Right cardiac atrium (tissue), 5 donors: ENCODE measurements at regions not wholly inside any gene's neighbourhood (a gene's known extent, or its start where the extent isn't known, plus 50 kb on each side); places are given as distances from the start of the nearest gene placed in this dataset.

ENCODE experiments used
- ATAC-seq, 2 donors: fragments of 200-7000 bp; cut with Tn5 transposase; one replicate each; pipeline versions ENCODE4 v1.8.0 to v1.9.1; 2020; ENCODE audit warnings: moderate library complexity in 2 of 2, mild to moderate bottlenecking in 1 of 2
- DNase-seq, 3 donors: peaks; one replicate each; pipeline ENCODE4 v3.0.0-alpha.2; 2020
- H3K27ac ChIP-seq: one replicate; pipeline ENCODE4 v1.5.1; 2013; ENCODE audit warnings: mild to moderate bottlenecking, low read length, control low read depth, moderate library complexity
- H3K27me3 ChIP-seq: one replicate; pipeline ENCODE4 v1.6.1; 2013; ENCODE audit not compliant: control insufficient read depth, insufficient read depth
- H3K4me1 ChIP-seq: one replicate; pipeline ENCODE4 v1.6.1; 2013; ENCODE audit warnings: low read length; ENCODE audit not compliant: control insufficient read depth, insufficient read depth
- H3K4me3 ChIP-seq: one replicate; pipeline ENCODE4 v1.5.1; 2013; ENCODE audit warnings: low read length, control low read depth
- H3K9me3 ChIP-seq: one replicate; pipeline ENCODE4 v1.6.1; 2013; ENCODE audit warnings: low read length; ENCODE audit not compliant: control insufficient read depth
- WGBS: extraction: QIAGEN DNeasy Blood & Tissue Kit; methylation state at CpG from one replicate; pipeline ENCODE4 v1.1.7; 2013; 5-methylcytosine and 5-hydroxymethylcytosine counted together
- intact Hi-C, 4 donors: fragments of 100-400 bp; cut with DNase I; formaldehyde crosslinking; loops; one replicate each; pipeline versions ENCODE4 v1.11.0 to v1.14.0; 2022 to 2023
- donor health status: healthy with polysubstance abuse.
- donor health status: DM: no; HTN: yes; CAD: no.
- donor health status: DM: no; HTN: no; CAD: no.
- donor health status: DM: no; HTN: yes; CAD: no; lungs with severe emphysema.
- donor health status: DM: yes; HTN: yes; CAD: no.

GRCh38 chr1:14115976-14116375 lies 416.0 kb downstream of the PRDM2 start:
- Histone ChIP-seq H3K27ac (no peak overlapping the region), H3K9me3 (no peaks in the 10 kb centered on the region), H3K4me3 (no peak overlapping the region), H3K4me1 (no peaks in the 10 kb centered on the region), H3K27me3 (no peaks in the 10 kb centered on the region)
- WGBS, result 85% methylated on average over 4 of the region's 4 CpGs
- ATAC-seq (no peak), DNase-seq (no peak)
- intact Hi-C loops, result loop anchor here in 2 of 4 donors (10.0 kb wide), 1 partner anchor 929 kb away; no protein-coding TSS in a partner anchor

- Histone ChIP-seq H3K9me3 (no peaks in the 10 kb centered on the region), H3K27ac (no peak overlapping the region), H3K4me3 (no peak overlapping the region), H3K4me1 (no peaks in the 10 kb centered on the region), H3K27me3 (no peaks in the 10 kb centered on the region)
- ATAC-seq (no peak), DNase-seq (no peak)
- intact Hi-C loops, result loop anchor here in 2 of 4 donors (10.0 kb wide), 1 partner anchor 927 kb away; no protein-coding TSS in a partner anchor
- 85% methylated on average over 2 of the region's 2 CpGs for WGBS
Measured at GRCh38 chr1:14117700-14118099, 417.7 kb downstream of the PRDM2 start.

GRCh38 chr1:14118691-14119485 lies 418.9 kb downstream of the PRDM2 start:
- peaks cover 2% of the 10 kb centered on the region for H3K27me3 ChIP-seq
- ATAC-seq (no peak), DNase-seq (no peak)
- 29% methylated on average over 7 of the region's 7 CpGs for WGBS
- no peaks in the 10 kb centered on the region for H3K9me3 ChIP-seq
- no peak overlapping the region for H3K27ac ChIP-seq
- intact Hi-C loops, result loop anchor here in 2 of 4 donors (10.0 kb wide), 1 partner anchor 926 kb away; no protein-coding TSS in a partner anchor
- no peaks in the 10 kb centered on the region for H3K4me1 ChIP-seq
- no peak overlapping the region for H3K4me3 ChIP-seq

GRCh38 chr1:14120895-14121294 lies 420.9 kb downstream of the PRDM2 start:
- WGBS, result 91% methylated on average over 2 of the region's 2 CpGs

GRCh38 chr1:14128096-14128495 lies 428.1 kb downstream of the PRDM2 start:
- ATAC-seq (no peak), DNase-seq (no peak)
- Histone ChIP-seq H3K27me3 (peaks cover 1% of the 10 kb centered on the region), H3K27ac (no peak overlapping the region), H3K4me1 (no peaks in the 10 kb centered on the region), H3K4me3 (no peak overlapping the region), H3K9me3 (no peaks in the 10 kb centered on the region)
- WGBS, result 82% methylated on average over 1 of the region's 1 CpG
- intact Hi-C loops, result no loop called here

More at GRCh38 chr1:14120895-14121294, 420.9 kb downstream of the PRDM2 start:
- ATAC-seq, result no peak
- intact Hi-C loops, result no loop called here
- DNase-seq, result no peak
- Histone ChIP-seq H3K4me3 (no peak overlapping the region), H3K27ac (no peak overlapping the region), H3K27me3 (peaks cover 2% of the 10 kb centered on the region), H3K9me3 (no peaks in the 10 kb centered on the region), H3K4me1 (no peaks in the 10 kb centered on the region)

GRCh38 chr1:14129009-14129408 lies 429.0 kb downstream of the PRDM2 start:
- WGBS, result 81% methylated on average over 2 of the region's 2 CpGs
- Histone ChIP-seq H3K27ac (no peak overlapping the region), H3K4me3 (no peak overlapping the region), H3K27me3 (no peaks in the 10 kb centered on the region), H3K9me3 (no peaks in the 10 kb centered on the region), H3K4me1 (no peaks in the 10 kb centered on the region)
- intact Hi-C loops, result no loop called here
- ATAC-seq (no peak), DNase-seq (no peak)

GRCh38 chr1:14135070-14135469 lies 435.1 kb downstream of the PRDM2 start:
- Histone ChIP-seq H3K4me3 (no peak overlapping the region), H3K27me3 (no peaks in the 10 kb centered on the region), H3K27ac (no peak overlapping the region), H3K4me1 (no peaks in the 10 kb centered on the region), H3K9me3 (no peaks in the 10 kb centered on the region)
- ATAC-seq (no peak), DNase-seq (no peak)
- intact Hi-C loops, result no loop called here
- WGBS, result 72% methylated on average over 2 of the region's 2 CpGs

- intact Hi-C loops, result no loop called here
- H3K4me1 ChIP-seq, result no peaks in the 10 kb centered on the region
- no peak overlapping the region for H3K4me3 ChIP-seq
- 76% methylated on average over 6 of the region's 6 CpGs for WGBS
- no peaks in the 10 kb centered on the region for H3K9me3 ChIP-seq
- no peaks in the 10 kb centered on the region for H3K27me3 ChIP-seq
- H3K27ac ChIP-seq, result no peak overlapping the region
- ATAC-seq (no peak), DNase-seq (no peak)
Measured at GRCh38 chr1:14136152-14136763, 436.3 kb downstream of the PRDM2 start.

GRCh38 chr1:14136881-14137280 lies 436.9 kb downstream of the PRDM2 start:
- no peak overlapping the region for H3K27ac ChIP-seq
- 86% methylated on average over 5 of the region's 5 CpGs for WGBS
- ATAC-seq (no peak), DNase-seq (no peak)
- intact Hi-C loops, result no loop called here
- H3K4me1 ChIP-seq, result no peaks in the 10 kb centered on the region
- no peaks in the 10 kb centered on the region for H3K9me3 ChIP-seq
- H3K27me3 ChIP-seq, result no peaks in the 10 kb centered on the region
- H3K4me3 ChIP-seq, result no peak overlapping the region

GRCh38 chr1:14137411-14138134 lies 437.6 kb downstream of the PRDM2 start:
- no peak overlapping the region for H3K27ac ChIP-seq
- H3K4me3 ChIP-seq, result no peak overlapping the region
- H3K4me1 ChIP-seq, result peaks cover 3% of the 10 kb centered on the region
- intact Hi-C loops, result no loop called here
- no peak for DNase-seq
- no peaks in the 10 kb centered on the region for H3K9me3 ChIP-seq
- WGBS, result 85% methylated on average over 6 of the region's 6 CpGs
- ATAC-seq, result no peak
- H3K27me3 ChIP-seq, result no peaks in the 10 kb centered on the region

- Histone ChIP-seq H3K4me3 (no peak overlapping the region), H3K4me1 (peaks cover 7% of the 10 kb centered on the region), H3K27ac (no peak overlapping the region), H3K9me3 (no peaks in the 10 kb centered on the region), H3K27me3 (no peaks in the 10 kb centered on the region)
- ATAC-seq (no peak), DNase-seq (no peak)
- WGBS, result 71% methylated on average over 3 of the region's 3 CpGs
- intact Hi-C loops, result no loop called here
Measured at GRCh38 chr1:14138135-14138506, 438.1 kb downstream of the PRDM2 start.
